C4-2B (cell line): ENCODE measurements at regions not wholly inside any gene's neighbourhood (a gene's known extent, or its start where the extent isn't known, plus 50 kb on each side); places are given as distances from the start of the nearest gene placed in this dataset.

Source experiments
- CTCF ChIP-seq: fragments of 450-650 bp; conservative IDR thresholded peaks from 2 replicates; pipeline ENCODE4 v1.5.1; 2017; ENCODE audit warnings: mild to moderate bottlenecking
- ZFX ChIP-seq: fragments of 450-650 bp; IDR thresholded peaks from 2 replicates; pipeline ENCODE4 v1.6.1; 2017

- no peak for TF ChIP-seq CTCF
- TF ChIP-seq ZFX: no peak
Observed at GRCh38 chr15:101543026-101543390, 53.5 kb upstream of the PCSK6 start.
